ENCODE measurements at regions not wholly inside any gene's neighbourhood (a gene's known extent, or its start where the extent isn't known, plus 50 kb on each side); places are given as distances from the start of the nearest gene placed in this dataset.

DNA sequence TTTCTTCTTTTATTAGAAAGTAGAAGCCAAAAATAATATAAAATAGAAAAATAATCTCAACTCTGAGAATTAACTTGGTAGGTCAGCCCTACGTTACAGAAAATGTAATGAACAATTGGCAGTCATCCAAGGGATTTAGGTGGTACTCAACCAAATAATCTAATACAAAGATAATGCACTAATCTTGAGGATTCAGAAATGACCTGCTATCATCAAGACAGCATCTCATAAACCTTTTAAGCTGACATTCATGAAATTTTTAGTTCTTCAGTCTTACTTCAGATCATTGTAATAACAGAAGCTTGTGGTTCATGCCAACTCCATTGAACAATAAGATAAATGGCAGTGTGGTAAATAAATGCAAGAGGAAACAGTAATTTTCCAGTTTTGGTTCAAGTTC lies 1058.0 kb downstream of the MAT2B start:
- POLR2A ChIA-PET = no interaction called here
- no TSS peak for BruUV-seq (replicated peaks)
- Histone ChIP-seq H3K27ac (ENCODE audit: low read depth, low read length, poor library complexity, severe bottlenecking) (no peak overlapping the region), H3K9me3 (ENCODE audit: low read length) (no peaks in the 10 kb centered on the region), H3K4me1 (ENCODE audit: insufficient read depth, low read length, poor library complexity, severe bottlenecking) (no peaks in the 10 kb centered on the region), H3K4me2 (ENCODE audit: low read length) (no peak overlapping the region), H2AFZ (ENCODE audit: low read length) (no peak overlapping the region), H3K9me2 (ENCODE audit: insufficient read depth, low read length) (no peaks in the 10 kb centered on the region), H3K36me3 (ENCODE audit: insufficient read depth, low read length) (no peaks in the 10 kb centered on the region), H3K79me2 (ENCODE audit: insufficient read depth, low read depth, low read length) (no peaks in the 10 kb centered on the region), H4K20me1 (ENCODE audit: insufficient read depth, low read length) (no peaks in the 10 kb centered on the region), H3K4me3 (ENCODE audit: low read depth, low read length, poor library complexity, severe bottlenecking) (no peak overlapping the region)
- TF ChIP-seq, protein P1, sequence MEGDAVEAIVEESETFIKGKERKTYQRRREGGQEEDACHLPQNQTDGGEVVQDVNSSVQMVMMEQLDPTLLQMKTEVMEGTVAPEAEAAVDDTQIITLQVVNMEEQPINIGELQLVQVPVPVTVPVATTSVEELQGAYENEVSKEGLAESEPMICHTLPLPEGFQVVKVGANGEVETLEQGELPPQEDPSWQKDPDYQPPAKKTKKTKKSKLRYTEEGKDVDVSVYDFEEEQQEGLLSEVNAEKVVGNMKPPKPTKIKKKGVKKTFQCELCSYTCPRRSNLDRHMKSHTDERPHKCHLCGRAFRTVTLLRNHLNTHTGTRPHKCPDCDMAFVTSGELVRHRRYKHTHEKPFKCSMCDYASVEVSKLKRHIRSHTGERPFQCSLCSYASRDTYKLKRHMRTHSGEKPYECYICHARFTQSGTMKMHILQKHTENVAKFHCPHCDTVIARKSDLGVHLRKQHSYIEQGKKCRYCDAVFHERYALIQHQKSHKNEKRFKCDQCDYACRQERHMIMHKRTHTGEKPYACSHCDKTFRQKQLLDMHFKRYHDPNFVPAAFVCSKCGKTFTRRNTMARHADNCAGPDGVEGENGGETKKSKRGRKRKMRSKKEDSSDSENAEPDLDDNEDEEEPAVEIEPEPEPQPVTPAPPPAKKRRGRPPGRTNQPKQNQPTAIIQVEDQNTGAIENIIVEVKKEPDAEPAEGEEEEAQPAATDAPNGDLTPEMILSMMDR (conservative IDR thresholded peaks at IDR 0.05; ENCODE audit: low read length) = no peak
- no peak for TF ChIP-seq EZH2phosphoT487 (IDR thresholded peaks at IDR 0.05; ENCODE audit: borderline replicate concordance, low read depth, low read length)
- DNase-seq (ENCODE audit: low spot score) = no peak
- CTCF ChIA-PET (ENCODE audit: unreplicated experiment) = no interaction called here
- intact Hi-C loops (cut with micrococcal nuclease; ENCODE audit: unreplicated experiment) = no loop called here

DNA sequence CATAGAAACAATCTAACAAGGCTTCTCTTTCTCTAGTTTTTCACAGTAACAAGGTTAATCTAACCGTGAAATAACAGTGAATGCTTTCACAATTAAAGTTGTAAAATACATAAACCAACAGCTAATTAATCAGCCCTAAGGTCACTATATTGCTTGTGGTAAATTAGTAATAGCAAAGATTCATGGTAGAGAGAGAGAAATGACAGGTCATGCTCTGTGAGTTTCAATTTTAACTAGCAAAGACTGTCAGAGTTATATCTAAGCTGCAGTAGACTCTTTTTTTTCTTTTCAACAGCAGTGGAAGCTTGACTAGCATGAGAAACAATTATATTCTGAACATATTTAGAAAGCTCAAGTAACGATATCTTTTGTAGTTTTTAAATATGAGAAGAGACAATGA lies 1068.0 kb downstream of the MAT2B start:
- Histone ChIP-seq H3K4me1 (ENCODE audit: insufficient read depth, low read length, poor library complexity, severe bottlenecking) (no peaks in the 10 kb centered on the region), H3K27ac (ENCODE audit: low read depth, low read length, poor library complexity, severe bottlenecking) (no peak overlapping the region), H2AFZ (ENCODE audit: low read length) (no peak overlapping the region), H3K9me2 (ENCODE audit: insufficient read depth, low read length) (no peaks in the 10 kb centered on the region), H3K4me2 (ENCODE audit: low read length) (no peak overlapping the region), H4K20me1 (ENCODE audit: insufficient read depth, low read length) (no peaks in the 10 kb centered on the region), H3K79me2 (ENCODE audit: insufficient read depth, low read depth, low read length) (no peaks in the 10 kb centered on the region), H3K9me3 (ENCODE audit: low read length) (no peaks in the 10 kb centered on the region), H3K36me3 (ENCODE audit: insufficient read depth, low read length) (no peaks in the 10 kb centered on the region), H3K4me3 (ENCODE audit: low read depth, low read length, poor library complexity, severe bottlenecking) (no peak overlapping the region)
- no peak for TF ChIP-seq EZH2phosphoT487 (IDR thresholded peaks at IDR 0.05; ENCODE audit: borderline replicate concordance, low read depth, low read length)
- TF ChIP-seq, protein P1 (conservative IDR thresholded peaks at IDR 0.05; ENCODE audit: low read length) = no peak
- no TSS peak for BruUV-seq (replicated peaks)
- ChIA-PET CTCF (ENCODE audit: unreplicated experiment) (no interaction called here), POLR2A (interaction anchor here (0.6 kb wide), 3 partner anchors 12 to 1000 kb away, joined by 3 to 7 read pairs (median 4); no protein-coding TSS in a partner anchor)
- DNase-seq (ENCODE audit: low spot score) = no peak
- intact Hi-C loops (cut with micrococcal nuclease; ENCODE audit: unreplicated experiment) = no loop called here

DNA sequence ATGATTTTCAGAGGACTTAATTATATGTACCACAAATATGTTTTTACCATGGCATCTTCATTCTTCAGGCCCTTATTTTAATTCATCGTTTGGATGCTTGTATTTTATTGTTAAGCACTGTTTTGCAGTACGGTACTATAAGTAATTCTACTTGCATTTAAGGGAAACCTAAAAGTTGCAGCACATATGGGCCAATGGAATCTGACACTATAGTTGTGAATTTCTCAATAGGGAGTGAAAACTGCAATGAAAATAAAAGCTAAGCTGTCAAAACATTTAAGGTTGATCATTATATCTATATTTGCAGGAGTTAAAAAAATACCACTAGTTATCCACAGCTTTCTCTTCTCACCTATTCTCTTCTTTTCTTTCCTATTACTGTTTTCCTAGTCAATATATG lies 1071.8 kb downstream of the MAT2B start:
- intact Hi-C loops (cut with micrococcal nuclease; ENCODE audit: unreplicated experiment) = no loop called here
- no TSS peak for BruUV-seq (replicated peaks)
- no peak for DNase-seq (ENCODE audit: low spot score)
- Histone ChIP-seq H3K36me3 (ENCODE audit: insufficient read depth, low read length) (no peaks in the 10 kb centered on the region), H2AFZ (ENCODE audit: low read length) (no peak overlapping the region), H3K27ac (ENCODE audit: low read depth, low read length, poor library complexity, severe bottlenecking) (no peak overlapping the region), H3K4me3 (ENCODE audit: low read depth, low read length, poor library complexity, severe bottlenecking) (no peak overlapping the region), H3K9me2 (ENCODE audit: insufficient read depth, low read length) (no peaks in the 10 kb centered on the region), H3K9me3 (ENCODE audit: low read length) (no peaks in the 10 kb centered on the region), H3K4me2 (ENCODE audit: low read length) (no peak overlapping the region), H3K79me2 (ENCODE audit: insufficient read depth, low read depth, low read length) (no peaks in the 10 kb centered on the region), H3K4me1 (ENCODE audit: insufficient read depth, low read length, poor library complexity, severe bottlenecking) (no peaks in the 10 kb centered on the region), H4K20me1 (ENCODE audit: insufficient read depth, low read length) (no peaks in the 10 kb centered on the region)
- no peak for TF ChIP-seq EZH2phosphoT487 (IDR thresholded peaks at IDR 0.05; ENCODE audit: borderline replicate concordance, low read depth, low read length)
- TF ChIP-seq, protein P1 (conservative IDR thresholded peaks at IDR 0.05; ENCODE audit: low read length) = no peak
- POLR2A ChIA-PET = no interaction called here
- CTCF ChIA-PET (ENCODE audit: unreplicated experiment) = no interaction called here
